Ovary (tissue), 3 donors: ENCODE measurements at regions not wholly inside any gene's neighbourhood (a gene's known extent, or its start where the extent isn't known, plus 50 kb on each side); places are given as distances from the start of the nearest gene placed in this dataset.
"Not testable (repeated sequence)": the region's sequence is repeated elsewhere in the genome, so short reads cannot be mapped to it uniquely, and the experiment has no call there.

Experiments used
- CTCF ChIP-seq, 3 donors: fragments of 450-650 bp in 2 of 3; fragments of 200-600 bp in 1 of 3; IDR thresholded peaks; one replicate each; pipeline versions ENCODE4 v1.5.1 to v1.8.0; 2016 to 2022; ENCODE audit warnings: antibody characterized with exemption in 3 of 3, mild to moderate bottlenecking in 1 of 3
- POLR2A ChIP-seq: fragments of 450-650 bp; IDR thresholded peaks from one replicate; pipeline ENCODE4 v1.6.1; 2017; ENCODE audit warnings: antibody characterized with exemption, mild to moderate bottlenecking, moderate library complexity
- donor health status: DM: no; HTN: no; CAD: no.

DNA sequence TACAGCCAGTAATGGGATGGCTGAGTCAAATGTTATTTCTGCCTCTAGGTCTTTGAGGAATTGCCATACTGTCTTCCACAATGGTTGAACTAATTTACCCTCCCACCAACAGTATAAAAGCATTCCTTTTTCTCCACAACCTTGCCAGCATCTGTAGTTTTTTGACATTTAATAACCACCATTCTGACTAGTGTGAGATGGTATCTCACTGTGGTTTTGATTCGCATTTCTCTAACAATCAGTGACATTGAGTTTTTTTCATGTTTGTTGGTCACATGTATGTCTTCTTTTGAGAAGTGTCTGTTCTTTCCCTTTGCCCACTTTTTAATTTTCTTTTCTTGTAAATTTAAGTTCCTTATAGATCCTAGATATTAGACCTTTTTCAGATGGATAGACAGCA lies 200.9 kb downstream of the TMEM26 start:
- TF ChIP-seq CTCF (IDR thresholded peaks at IDR 0.05); POLR2A: not testable (repeated sequence)
